Astrocyte of the cerebellum (primary cell): ENCODE measurements at regions not wholly inside any gene's neighbourhood (a gene's known extent, or its start where the extent isn't known, plus 50 kb on each side); places are given as distances from the start of the nearest gene placed in this dataset.
A peak's percentile ranks its signal among the peaks of the same experiment; 100 is the strongest.

Experiments used
- DNase-seq: peaks from one replicate; pipeline ENCODE4 v3.0.0-alpha.2; 2011; ENCODE audit warnings: low read depth
- H3K4me3 ChIP-seq: 2 replicates; pipeline ENCODE4 v1.5.1; 2011; ENCODE audit warnings: mild to moderate bottlenecking, low read depth, low read length, moderate library complexity
- CTCF ChIP-seq: IDR thresholded peaks from 2 replicates; pipeline ENCODE4 v1.5.1; 2012; ENCODE audit warnings: low read length, low read depth, moderate library complexity, mild to moderate bottlenecking; ENCODE audit errors: missing control alignments
- in situ Hi-C: cut with HindIII; loops from 2 replicates; pipeline ENCODE4 v1.10.0; 2017; ENCODE audit warnings: low sequenced_read_pairs

- H3K4me3 ChIP-seq: no peak overlapping the region
- peak; percentile 22 for TF ChIP-seq CTCF
- no peak for DNase-seq
- in situ Hi-C loops: no loop called here
Measured at GRCh38 chr4:100311181-100311580, 120.9 kb upstream of the DDIT4L start.

GRCh38 chr4:100306018-100306417, 115.8 kb upstream of the DDIT4L start:
- no peak overlapping the region for H3K4me3 ChIP-seq
- no peak for TF ChIP-seq CTCF
- in situ Hi-C loops: no loop called here
- no peak for DNase-seq

GRCh38 chr4:100302061-100303026, 112.1 kb upstream of the DDIT4L start:
- H3K4me3 ChIP-seq: no peak overlapping the region
- in situ Hi-C loops: no loop called here
- peak; percentile 27 for DNase-seq
- TF ChIP-seq CTCF: no peak

GRCh38 chr4:100299046-100299840, 109.0 kb upstream of the DDIT4L start:
- no peak for TF ChIP-seq CTCF
- no peak overlapping the region for H3K4me3 ChIP-seq
- peak; percentile 81 for DNase-seq
- in situ Hi-C loops: no loop called here

- DNase-seq: no peak
- no peak for TF ChIP-seq CTCF
- H3K4me3 ChIP-seq: no peak overlapping the region
- in situ Hi-C loops: no loop called here
Measured at GRCh38 chr4:100295792-100296191, 105.5 kb upstream of the DDIT4L start.

GRCh38 chr4:100294356-100294755, 104.1 kb upstream of the DDIT4L start:
- in situ Hi-C loops: no loop called here
- TF ChIP-seq CTCF: no peak
- DNase-seq: no peak
- H3K4me3 ChIP-seq: no peak overlapping the region
